ENCODE measurements at regions not wholly inside any gene's neighbourhood (a gene's known extent, or its start where the extent isn't known, plus 50 kb on each side); places are given as distances from the start of the nearest gene placed in this dataset.

- Histone ChIP-seq H3K27me3 (ENCODE audit: low read depth, low read length) (no peaks in the 10 kb centered on the region), H3K36me3 (ENCODE audit: control insufficient read depth in 1 of 2, insufficient read depth in 2 of 2, low read length in 2 of 2) (no peaks in the 10 kb centered on the region), H3K9me3 (ENCODE audit: control insufficient read depth in 1 of 2, low read length in 2 of 2) (no peaks in the 10 kb centered on the region)
Measured at GRCh38 chr6:146949425-146949824, 254.8 kb upstream of the STXBP5 start.

GRCh38 chr6:146950351-146950835, 253.8 kb upstream of the STXBP5 start:
- Histone ChIP-seq H3K36me3 (ENCODE audit: control insufficient read depth in 1 of 2, insufficient read depth in 2 of 2, low read length in 2 of 2) (no peaks in the 10 kb centered on the region), H3K4me1 (ENCODE audit: control insufficient read depth in 1 of 2, insufficient read depth in 2 of 2, low read length in 2 of 2) (no peaks in the 10 kb centered on the region), H3K27ac (ENCODE audit: low read length) (no peak overlapping the region)

More at GRCh38 chr6:146949425-146949824, 254.8 kb upstream of the STXBP5 start:
- Histone ChIP-seq H3K4me3 (ENCODE audit: low read depth in 1 of 2, low read length in 2 of 2) (no peak overlapping the region), H3K4me1 (ENCODE audit: control insufficient read depth in 1 of 2, insufficient read depth in 2 of 2, low read length in 2 of 2) (no peaks in the 10 kb centered on the region), H3K27ac (ENCODE audit: low read length) (no peak overlapping the region)

GRCh38 chr6:146955570-146955969, 248.6 kb upstream of the STXBP5 start:
- Histone ChIP-seq H3K27ac (ENCODE audit: low read length) (no peak overlapping the region), H3K36me3 (ENCODE audit: control insufficient read depth in 1 of 2, insufficient read depth in 2 of 2, low read length in 2 of 2) (no peaks in the 10 kb centered on the region), H3K4me3 (ENCODE audit: low read depth in 1 of 2, low read length in 2 of 2) (no peak overlapping the region), H3K4me1 (ENCODE audit: control insufficient read depth in 1 of 2, insufficient read depth in 2 of 2, low read length in 2 of 2) (no peaks in the 10 kb centered on the region), H3K27me3 (ENCODE audit: low read depth, low read length) (no peaks in the 10 kb centered on the region), H3K9me3 (ENCODE audit: control insufficient read depth in 1 of 2, low read length in 2 of 2) (no peaks in the 10 kb centered on the region)

More at GRCh38 chr6:146950351-146950835, 253.8 kb upstream of the STXBP5 start:
- no peaks in the 10 kb centered on the region for H3K9me3 ChIP-seq (ENCODE audit: control insufficient read depth in 1 of 2, low read length in 2 of 2)
- no peak overlapping the region for H3K4me3 ChIP-seq (ENCODE audit: low read depth in 1 of 2, low read length in 2 of 2)
- no peaks in the 10 kb centered on the region for H3K27me3 ChIP-seq (ENCODE audit: low read depth, low read length)

- H3K9me3 ChIP-seq (ENCODE audit: control insufficient read depth in 1 of 2, low read length in 2 of 2) = no peaks in the 10 kb centered on the region
- no peak overlapping the region for H3K27ac ChIP-seq (ENCODE audit: low read length)
- H3K36me3 ChIP-seq (ENCODE audit: control insufficient read depth in 1 of 2, insufficient read depth in 2 of 2, low read length in 2 of 2) = no peaks in the 10 kb centered on the region
- no peak overlapping the region for H3K4me3 ChIP-seq (ENCODE audit: low read depth in 1 of 2, low read length in 2 of 2)
- no peaks in the 10 kb centered on the region for H3K27me3 ChIP-seq (ENCODE audit: low read depth, low read length)
- H3K4me1 ChIP-seq (ENCODE audit: control insufficient read depth in 1 of 2, insufficient read depth in 2 of 2, low read length in 2 of 2) = no peaks in the 10 kb centered on the region
Measured at GRCh38 chr6:146957181-146958093, 246.8 kb upstream of the STXBP5 start.

- no peak overlapping the region for H3K4me3 ChIP-seq (ENCODE audit: low read depth in 1 of 2, low read length in 2 of 2)
Measured at GRCh38 chr6:146961831-146962230, 242.4 kb upstream of the STXBP5 start.

GRCh38 chr6:146962329-146962728, 241.9 kb upstream of the STXBP5 start:
- no peaks in the 10 kb centered on the region for H3K9me3 ChIP-seq (ENCODE audit: control insufficient read depth in 1 of 2, low read length in 2 of 2)
- H3K4me3 ChIP-seq (ENCODE audit: low read depth in 1 of 2, low read length in 2 of 2) = no peak overlapping the region
- H3K27me3 ChIP-seq (ENCODE audit: low read depth, low read length) = no peaks in the 10 kb centered on the region
- no peaks in the 10 kb centered on the region for H3K4me1 ChIP-seq (ENCODE audit: control insufficient read depth in 1 of 2, insufficient read depth in 2 of 2, low read length in 2 of 2)
- H3K27ac ChIP-seq (ENCODE audit: low read length) = no peak overlapping the region
- H3K36me3 ChIP-seq (ENCODE audit: control insufficient read depth in 1 of 2, insufficient read depth in 2 of 2, low read length in 2 of 2) = no peaks in the 10 kb centered on the region

More at GRCh38 chr6:146961831-146962230, 242.4 kb upstream of the STXBP5 start:
- Histone ChIP-seq H3K27me3 (ENCODE audit: low read depth, low read length) (no peaks in the 10 kb centered on the region), H3K27ac (ENCODE audit: low read length) (no peak overlapping the region), H3K36me3 (ENCODE audit: control insufficient read depth in 1 of 2, insufficient read depth in 2 of 2, low read length in 2 of 2) (no peaks in the 10 kb centered on the region), H3K4me1 (ENCODE audit: control insufficient read depth in 1 of 2, insufficient read depth in 2 of 2, low read length in 2 of 2) (no peaks in the 10 kb centered on the region), H3K9me3 (ENCODE audit: control insufficient read depth in 1 of 2, low read length in 2 of 2) (no peaks in the 10 kb centered on the region)

DNA sequence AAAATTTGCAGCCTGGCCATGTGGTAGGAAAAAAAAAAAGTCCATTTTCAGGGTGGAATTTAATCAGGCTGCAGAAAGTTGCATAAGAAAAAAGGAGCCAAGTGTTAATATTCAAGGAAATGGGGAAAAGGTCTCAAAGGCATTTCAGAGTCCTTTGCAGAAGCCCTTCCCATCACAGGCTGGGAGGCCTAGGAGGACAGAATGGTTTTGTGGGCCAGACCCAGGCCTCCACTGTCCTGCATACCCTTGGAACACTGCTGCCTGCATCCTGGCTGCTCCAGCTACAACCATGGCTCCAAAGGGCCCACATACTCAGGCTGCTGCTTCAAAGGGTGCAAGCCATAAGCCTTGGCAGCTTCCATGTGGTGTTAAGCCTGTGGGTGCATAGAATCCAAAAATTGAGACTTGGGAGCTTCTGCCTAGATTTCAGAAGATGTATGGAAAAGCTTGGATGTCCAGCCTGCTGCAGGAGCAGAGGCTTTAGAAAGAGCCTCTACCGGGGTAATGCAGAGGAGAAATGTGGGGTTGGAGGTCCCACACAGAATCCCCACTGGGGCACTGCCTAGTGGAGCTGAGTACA, 239.0 kb upstream of the STXBP5 start:
- Histone ChIP-seq H3K4me3 (ENCODE audit: low read depth in 1 of 2, low read length in 2 of 2) (no peak overlapping the region), H3K36me3 (ENCODE audit: control insufficient read depth in 1 of 2, insufficient read depth in 2 of 2, low read length in 2 of 2) (no peaks in the 10 kb centered on the region), H3K27me3 (ENCODE audit: low read depth, low read length) (no peaks in the 10 kb centered on the region), H3K9me3 (ENCODE audit: control insufficient read depth in 1 of 2, low read length in 2 of 2) (no peaks in the 10 kb centered on the region), H3K27ac (ENCODE audit: low read length) (no peak overlapping the region), H3K4me1 (ENCODE audit: control insufficient read depth in 1 of 2, insufficient read depth in 2 of 2, low read length in 2 of 2) (no peaks in the 10 kb centered on the region)

DNA sequence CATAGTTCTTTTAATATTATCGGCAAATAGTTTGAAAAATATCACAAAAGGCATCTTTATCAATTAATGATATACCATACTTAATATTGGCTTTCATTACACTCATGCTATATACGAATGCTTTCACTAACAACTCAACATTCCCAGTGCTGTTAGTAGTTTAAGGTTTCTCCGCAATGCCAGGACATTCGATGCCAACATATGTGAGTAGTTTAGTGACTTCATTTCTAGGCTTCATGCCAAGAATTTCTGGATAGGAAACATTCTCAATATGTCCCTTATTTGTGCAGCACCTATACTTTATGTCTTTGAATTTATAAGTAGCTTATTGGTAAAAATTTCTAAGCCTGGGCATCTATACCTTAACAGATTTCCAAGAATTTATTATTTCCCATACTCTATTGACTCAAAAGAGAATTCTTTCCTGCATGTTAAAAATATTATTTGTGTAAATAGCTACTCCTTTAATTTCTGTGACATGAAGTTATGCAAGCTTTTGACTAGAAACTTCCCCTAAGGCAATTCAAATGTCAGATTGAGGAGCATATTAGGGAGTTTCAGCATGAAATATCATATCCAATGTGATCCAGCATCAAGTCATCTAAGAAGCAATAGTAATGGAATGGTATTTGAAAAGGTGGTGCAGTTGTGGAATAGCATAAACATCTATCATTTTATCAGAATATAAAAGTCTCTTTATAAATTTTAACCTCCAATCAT, 236.0 kb upstream of the STXBP5 start:
- H3K27me3 ChIP-seq (ENCODE audit: low read depth, low read length) = no peaks in the 10 kb centered on the region
- H3K4me3 ChIP-seq (ENCODE audit: low read depth in 1 of 2, low read length in 2 of 2) = no peak overlapping the region
- no peak overlapping the region for H3K27ac ChIP-seq (ENCODE audit: low read length)
- H3K9me3 ChIP-seq (ENCODE audit: control insufficient read depth in 1 of 2, low read length in 2 of 2) = no peaks in the 10 kb centered on the region
- H3K36me3 ChIP-seq (ENCODE audit: control insufficient read depth in 1 of 2, insufficient read depth in 2 of 2, low read length in 2 of 2) = no peaks in the 10 kb centered on the region
- no peaks in the 10 kb centered on the region for H3K4me1 ChIP-seq (ENCODE audit: control insufficient read depth in 1 of 2, insufficient read depth in 2 of 2, low read length in 2 of 2)

GRCh38 chr6:146972546-146972945, 231.7 kb upstream of the STXBP5 start:
- H3K9me3 ChIP-seq (ENCODE audit: control insufficient read depth in 1 of 2, low read length in 2 of 2) = no peaks in the 10 kb centered on the region
- no peak overlapping the region for H3K4me3 ChIP-seq (ENCODE audit: low read depth in 1 of 2, low read length in 2 of 2)
- no peaks in the 10 kb centered on the region for H3K4me1 ChIP-seq (ENCODE audit: control insufficient read depth in 1 of 2, insufficient read depth in 2 of 2, low read length in 2 of 2)
- H3K27me3 ChIP-seq (ENCODE audit: low read depth, low read length) = no peaks in the 10 kb centered on the region
- H3K36me3 ChIP-seq (ENCODE audit: control insufficient read depth in 1 of 2, insufficient read depth in 2 of 2, low read length in 2 of 2) = no peaks in the 10 kb centered on the region
- H3K27ac ChIP-seq (ENCODE audit: low read length) = no peak overlapping the region

DNA sequence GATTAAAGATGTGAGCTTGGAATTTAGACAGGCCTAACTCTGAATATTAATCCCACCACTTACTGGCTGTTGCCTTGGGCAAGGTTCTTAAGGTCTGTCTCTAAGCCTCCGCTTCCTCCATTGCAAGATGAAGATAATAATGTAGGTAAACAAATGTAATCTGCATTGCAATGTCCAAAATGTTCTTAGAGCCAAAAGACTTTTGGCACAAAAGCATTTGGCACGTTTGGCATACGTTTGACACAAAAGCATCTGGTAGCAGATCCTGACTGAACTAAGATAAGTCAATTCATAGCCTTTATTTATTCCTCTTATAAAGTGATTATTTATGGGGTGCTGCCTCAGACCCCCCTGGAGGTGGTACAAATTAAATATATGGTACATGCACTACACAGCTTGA, 229.9 kb upstream of the STXBP5 start:
- no peaks in the 10 kb centered on the region for H3K27me3 ChIP-seq (ENCODE audit: low read depth, low read length)
- no peak overlapping the region for H3K4me3 ChIP-seq (ENCODE audit: low read depth in 1 of 2, low read length in 2 of 2)
- no peaks in the 10 kb centered on the region for H3K36me3 ChIP-seq (ENCODE audit: control insufficient read depth in 1 of 2, insufficient read depth in 2 of 2, low read length in 2 of 2)
- H3K4me1 ChIP-seq (ENCODE audit: control insufficient read depth in 1 of 2, insufficient read depth in 2 of 2, low read length in 2 of 2) = no peaks in the 10 kb centered on the region
- H3K27ac ChIP-seq (ENCODE audit: low read length) = no peak overlapping the region
- no peaks in the 10 kb centered on the region for H3K9me3 ChIP-seq (ENCODE audit: control insufficient read depth in 1 of 2, low read length in 2 of 2)

DNA sequence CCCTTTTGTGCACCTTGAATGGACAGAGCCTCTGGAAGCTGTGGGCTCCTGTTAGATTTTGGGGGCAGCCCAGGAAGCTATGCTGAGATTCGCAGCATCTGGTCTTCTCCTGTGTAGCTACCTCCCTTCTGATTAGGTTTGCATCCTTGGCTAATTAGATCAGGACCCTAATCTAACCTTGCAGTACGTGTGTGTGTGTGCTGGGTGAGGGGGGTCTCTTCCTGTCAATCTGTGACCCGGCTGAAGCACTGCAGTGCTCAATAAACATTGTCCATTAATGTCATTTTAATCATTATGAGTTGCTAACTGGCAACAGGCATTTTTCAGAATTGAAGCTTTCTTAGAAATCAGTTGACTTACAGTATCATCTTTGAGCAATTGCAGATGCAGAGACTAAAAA, 229.1 kb upstream of the STXBP5 start:
- no peaks in the 10 kb centered on the region for H3K36me3 ChIP-seq (ENCODE audit: control insufficient read depth in 1 of 2, insufficient read depth in 2 of 2, low read length in 2 of 2)
- H3K27me3 ChIP-seq (ENCODE audit: low read depth, low read length) = no peaks in the 10 kb centered on the region
- H3K27ac ChIP-seq (ENCODE audit: low read length) = no peak overlapping the region
- no peaks in the 10 kb centered on the region for H3K4me1 ChIP-seq (ENCODE audit: control insufficient read depth in 1 of 2, insufficient read depth in 2 of 2, low read length in 2 of 2)
- H3K9me3 ChIP-seq (ENCODE audit: control insufficient read depth in 1 of 2, low read length in 2 of 2) = no peaks in the 10 kb centered on the region
- no peak overlapping the region for H3K4me3 ChIP-seq (ENCODE audit: low read depth in 1 of 2, low read length in 2 of 2)
